ENCODE measurements at regions not wholly inside any gene's neighbourhood (a gene's known extent, or its start where the extent isn't known, plus 50 kb on each side); places are given as distances from the start of the nearest gene placed in this dataset.

- TF ChIP-seq CTCF (IDR thresholded peaks at IDR 0.05; ENCODE audit: insufficient read depth, low read depth, low read length) (no peak), EZH2 (IDR thresholded peaks at IDR 0.05; ENCODE audit: insufficient read depth, low read length) (no peak)
These were observed 142.3 kb downstream of the UNC5CL start for GRCh38 chr6:40896696-40897095.

All from astrocyte (in vitro differentiated cells and primary cell).